ENCODE measurements at regions not wholly inside any gene's neighbourhood (a gene's known extent, or its start where the extent isn't known, plus 50 kb on each side); places are given as distances from the start of the nearest gene placed in this dataset.

DNA sequence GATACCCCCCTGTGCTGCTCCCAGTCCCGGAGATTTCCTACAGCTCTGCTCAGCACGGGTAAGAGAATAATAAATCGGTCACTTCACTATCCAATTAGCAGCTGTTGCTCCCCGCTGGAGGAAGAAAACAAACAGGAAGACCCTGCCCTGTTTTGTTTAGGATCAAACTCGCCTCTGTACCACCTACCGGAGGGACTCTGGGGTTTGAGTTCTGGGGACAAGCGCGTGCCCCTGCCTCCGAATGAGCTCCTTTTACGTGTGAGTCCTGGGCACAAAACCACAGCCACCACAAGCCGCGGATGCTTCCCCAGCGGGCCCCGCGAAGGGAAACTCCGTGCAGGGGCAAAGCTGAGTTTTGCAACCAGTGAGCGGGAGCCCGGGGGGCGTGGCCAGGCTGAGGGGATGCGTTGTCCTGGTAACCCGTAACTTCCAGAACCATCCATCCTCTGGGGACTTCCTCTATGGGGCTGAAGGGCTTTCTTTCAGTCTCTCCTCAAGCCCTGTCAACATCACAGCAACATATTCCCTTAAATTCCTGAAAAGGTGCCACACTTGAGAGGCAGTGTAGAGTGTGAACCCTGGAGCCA lies 315.7 kb upstream of the PROK2 start (continued):
- TF ChIP-seq BRCA1 (IDR thresholded peaks at IDR 0.05; ENCODE audit: low read depth, low read length) (no peak), BCL11A (IDR thresholded peaks at IDR 0.05; ENCODE audit: low read depth in 2 of 2, low read length in 2 of 2) (no peak), ASH2L (IDR thresholded peaks at IDR 0.05; ENCODE audit: low read length) (peak; percentile 21), CBX8 (IDR thresholded peaks at IDR 0.05; ENCODE audit: borderline replicate concordance, low read depth, low read length) (no peak)

Measured in H1 (cell line).